IPS-18c (cell line): ENCODE measurements at regions not wholly inside any gene's neighbourhood (a gene's known extent, or its start where the extent isn't known, plus 50 kb on each side); places are given as distances from the start of the nearest gene placed in this dataset.

ENCODE experiments used
- H3K4me3 ChIP-seq: 2 replicates; pipeline ENCODE4 v1.7.0; 2013; ENCODE audit warnings: low read depth, mild to moderate bottlenecking, low read length, moderate library complexity; ENCODE audit not compliant: insufficient read depth
- H3K9me3 ChIP-seq: one replicate; pipeline ENCODE4 v1.6.1; 2013; ENCODE audit warnings: mild to moderate bottlenecking, low read length, moderate library complexity; ENCODE audit not compliant: control insufficient read depth, insufficient read depth

GRCh38 chr15:96581371-96581770 lies 250.9 kb downstream of the NR2F2 start:
- Histone ChIP-seq H3K9me3 (no peaks in the 10 kb centered on the region), H3K4me3 (no peak overlapping the region)

- Histone ChIP-seq H3K9me3 (no peaks in the 10 kb centered on the region), H3K4me3 (no peak overlapping the region)
These were observed 252.0 kb downstream of the NR2F2 start for GRCh38 chr15:96582473-96582872.

GRCh38 chr15:96583671-96584070 lies 253.2 kb downstream of the NR2F2 start:
- H3K9me3 ChIP-seq, result no peaks in the 10 kb centered on the region
- no peak overlapping the region for H3K4me3 ChIP-seq

- no peaks in the 10 kb centered on the region for H3K9me3 ChIP-seq
- H3K4me3 ChIP-seq, result no peak overlapping the region
These were observed 255.2 kb downstream of the NR2F2 start for GRCh38 chr15:96585484-96586386.

GRCh38 chr15:96586901-96587300 lies 256.4 kb downstream of the NR2F2 start:
- Histone ChIP-seq H3K4me3 (no peak overlapping the region), H3K9me3 (no peaks in the 10 kb centered on the region)

GRCh38 chr15:96589864-96590263 lies 259.4 kb downstream of the NR2F2 start:
- H3K4me3 ChIP-seq, result no peak overlapping the region

GRCh38 chr15:96593735-96594134 lies 263.2 kb downstream of the NR2F2 start:
- Histone ChIP-seq H3K4me3 (no peak overlapping the region), H3K9me3 (no peaks in the 10 kb centered on the region)

More at GRCh38 chr15:96589864-96590263, 259.4 kb downstream of the NR2F2 start:
- H3K9me3 ChIP-seq, result no peaks in the 10 kb centered on the region

GRCh38 chr15:96595951-96596350 lies 265.5 kb downstream of the NR2F2 start:
- no peaks in the 10 kb centered on the region for H3K9me3 ChIP-seq
- no peak overlapping the region for H3K4me3 ChIP-seq

GRCh38 chr15:96598514-96598913 lies 268.0 kb downstream of the NR2F2 start:
- no peak overlapping the region for H3K4me3 ChIP-seq
- no peaks in the 10 kb centered on the region for H3K9me3 ChIP-seq

- H3K9me3 ChIP-seq, result no peaks in the 10 kb centered on the region
- H3K4me3 ChIP-seq, result no peak overlapping the region
These were observed 268.8 kb downstream of the NR2F2 start for GRCh38 chr15:96599268-96599667.

GRCh38 chr15:96600350-96600749 lies 269.9 kb downstream of the NR2F2 start:
- H3K4me3 ChIP-seq, result no peak overlapping the region
- no peaks in the 10 kb centered on the region for H3K9me3 ChIP-seq

GRCh38 chr15:96606617-96607016 lies 276.1 kb downstream of the NR2F2 start:
- Histone ChIP-seq H3K4me3 (no peak overlapping the region), H3K9me3 (no peaks in the 10 kb centered on the region)

- Histone ChIP-seq H3K9me3 (no peaks in the 10 kb centered on the region), H3K4me3 (no peak overlapping the region)
These were observed 280.3 kb downstream of the NR2F2 start for GRCh38 chr15:96610757-96611156.

GRCh38 chr15:96612917-96613316 lies 282.4 kb downstream of the NR2F2 start:
- no peak overlapping the region for H3K4me3 ChIP-seq
- no peaks in the 10 kb centered on the region for H3K9me3 ChIP-seq

GRCh38 chr15:96619174-96619573 lies 288.7 kb downstream of the NR2F2 start:
- Histone ChIP-seq H3K4me3 (no peak overlapping the region), H3K9me3 (no peaks in the 10 kb centered on the region)

- Histone ChIP-seq H3K4me3 (no peak overlapping the region), H3K9me3 (no peaks in the 10 kb centered on the region)
These were observed 292.2 kb downstream of the NR2F2 start for GRCh38 chr15:96622714-96623113.

- Histone ChIP-seq H3K9me3 (no peaks in the 10 kb centered on the region), H3K4me3 (no peak overlapping the region)
These were observed 294.8 kb downstream of the NR2F2 start for GRCh38 chr15:96625256-96625655.

GRCh38 chr15:96627031-96627568 lies 296.6 kb downstream of the NR2F2 start:
- Histone ChIP-seq H3K4me3 (no peak overlapping the region), H3K9me3 (no peaks in the 10 kb centered on the region)
